Endodermal cell (in vitro differentiated cells): ENCODE measurements at regions not wholly inside any gene's neighbourhood (a gene's known extent, or its start where the extent isn't known, plus 50 kb on each side); places are given as distances from the start of the nearest gene placed in this dataset.

Source experiments
- DNase-seq: peaks from one replicate; pipeline ENCODE4 v3.0.0-alpha.2; 2017
- H3K27ac ChIP-seq: 2 replicates; pipeline ENCODE4 v1.5.1; 2013; ENCODE audit warnings: mild to moderate bottlenecking, low read depth, low read length, moderate library complexity
- H3K27me3 ChIP-seq: 2 replicates; pipeline ENCODE4 v1.6.1; 2013; ENCODE audit warnings: mild to moderate bottlenecking, low read length, moderate library complexity; ENCODE audit not compliant: insufficient read depth, control insufficient read depth, poor library complexity, severe bottlenecking
- H3K36me3 ChIP-seq: 2 replicates; pipeline ENCODE4 v1.7.0; 2013; ENCODE audit warnings: mild to moderate bottlenecking, low read length, moderate library complexity; ENCODE audit not compliant: control insufficient read depth, insufficient read depth
- H3K4me1 ChIP-seq: one replicate; pipeline ENCODE4 v1.7.0; 2013; ENCODE audit warnings: low read length; ENCODE audit not compliant: control insufficient read depth, insufficient read depth
- H3K4me3 ChIP-seq: 2 replicates; pipeline ENCODE4 v1.5.1; 2013; ENCODE audit warnings: mild to moderate bottlenecking, low read length, moderate library complexity
- H3K9ac ChIP-seq: 2 replicates; pipeline ENCODE4 v1.6.1; 2013; ENCODE audit warnings: mild to moderate bottlenecking, low read length, moderate library complexity; ENCODE audit not compliant: poor library complexity, severe bottlenecking; ENCODE audit errors: extremely low read depth
- H3K9me3 ChIP-seq: 2 replicates; pipeline ENCODE4 v1.6.1; 2013; ENCODE audit warnings: mild to moderate bottlenecking, low read length, moderate library complexity; ENCODE audit not compliant: control insufficient read depth
- H3K27ac Mint-ChIP-seq: 2 replicates; pipeline ENCODE4 v1.8.0; 2020; ENCODE audit warnings: mixed read lengths
- H3K27me3 Mint-ChIP-seq: 2 replicates; pipeline ENCODE4 v1.8.0; 2021; ENCODE audit warnings: mild to moderate bottlenecking, mixed read lengths; ENCODE audit not compliant: insufficient read depth
- H3K36me3 Mint-ChIP-seq: 2 replicates; pipeline ENCODE4 v1.8.0; 2020; ENCODE audit warnings: low read depth, mixed read lengths
- H3K4me1 Mint-ChIP-seq: 2 replicates; pipeline ENCODE4 v1.8.0; 2020; ENCODE audit warnings: mixed read lengths
- H3K4me3 Mint-ChIP-seq: 2 replicates; pipeline ENCODE4 v1.8.0; 2020; ENCODE audit warnings: mild to moderate bottlenecking, moderate library complexity, mixed read lengths
- H3K9me3 Mint-ChIP-seq: 2 replicates; pipeline ENCODE4 v1.8.0; 2020; ENCODE audit warnings: mild to moderate bottlenecking, mixed read lengths
- WGBS, 2 experiments: methylation state at CpG; one replicate each; pipeline versions ENCODE4 v1.1.5 to v1.1.7; 2013; ENCODE audit warnings: missing lambda C conversion rate in 2 of 2, mixed read lengths in 1 of 2; ENCODE audit not compliant: insufficient coverage in 1 of 2, insufficient read length in 1 of 2; 5-methylcytosine and 5-hydroxymethylcytosine counted together
- TF ChIP-seq, protein P1 (sequence below): fragments of 200-600 bp; sonication (generic); conservative IDR thresholded peaks from 2 replicates; pipeline ENCODE4 v1.5.0; 2021; ENCODE audit warnings: antibody characterized with exemption, mild to moderate bottlenecking

DNA sequence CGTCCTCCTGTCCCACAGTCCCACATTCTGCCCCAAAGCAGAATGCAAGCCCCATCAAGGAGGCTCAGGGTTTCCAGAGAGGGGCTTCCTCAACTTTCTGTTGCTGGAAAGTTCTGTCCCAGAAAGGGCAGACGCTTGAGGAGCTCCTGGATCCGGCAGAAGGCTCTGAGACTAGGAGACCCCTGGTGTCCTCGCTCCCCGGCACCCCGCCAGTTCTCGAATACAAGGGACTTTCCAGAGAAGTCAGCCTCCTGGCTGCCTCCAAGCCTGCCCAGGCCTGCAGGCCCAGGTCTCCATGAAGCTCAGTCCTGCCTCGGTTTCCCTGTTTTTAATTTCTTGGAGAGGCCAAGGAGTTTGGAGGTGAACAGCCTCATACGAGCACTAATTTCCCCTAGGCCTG, 150.4 kb downstream of the CEBPB start:
- no peak for DNase-seq
- Mint-ChIP-seq H3K4me1 (peaks cover 9% of the 10 kb centered on the region), H3K36me3 (no peaks in the 10 kb centered on the region), H3K4me3 (no peak overlapping the region), H3K27ac (no peak overlapping the region), H3K27me3 (no peaks in the 10 kb centered on the region), H3K9me3 (no peaks in the 10 kb centered on the region)
- Histone ChIP-seq H3K36me3 (no peaks in the 10 kb centered on the region), H3K9me3 (no peaks in the 10 kb centered on the region), H3K9ac (no peak overlapping the region), H3K27ac (no peak overlapping the region), H3K27me3 (no peaks in the 10 kb centered on the region), H3K4me3 (no peak overlapping the region), H3K4me1 (peaks cover 2% of the 10 kb centered on the region)
- TF ChIP-seq, protein P1, sequence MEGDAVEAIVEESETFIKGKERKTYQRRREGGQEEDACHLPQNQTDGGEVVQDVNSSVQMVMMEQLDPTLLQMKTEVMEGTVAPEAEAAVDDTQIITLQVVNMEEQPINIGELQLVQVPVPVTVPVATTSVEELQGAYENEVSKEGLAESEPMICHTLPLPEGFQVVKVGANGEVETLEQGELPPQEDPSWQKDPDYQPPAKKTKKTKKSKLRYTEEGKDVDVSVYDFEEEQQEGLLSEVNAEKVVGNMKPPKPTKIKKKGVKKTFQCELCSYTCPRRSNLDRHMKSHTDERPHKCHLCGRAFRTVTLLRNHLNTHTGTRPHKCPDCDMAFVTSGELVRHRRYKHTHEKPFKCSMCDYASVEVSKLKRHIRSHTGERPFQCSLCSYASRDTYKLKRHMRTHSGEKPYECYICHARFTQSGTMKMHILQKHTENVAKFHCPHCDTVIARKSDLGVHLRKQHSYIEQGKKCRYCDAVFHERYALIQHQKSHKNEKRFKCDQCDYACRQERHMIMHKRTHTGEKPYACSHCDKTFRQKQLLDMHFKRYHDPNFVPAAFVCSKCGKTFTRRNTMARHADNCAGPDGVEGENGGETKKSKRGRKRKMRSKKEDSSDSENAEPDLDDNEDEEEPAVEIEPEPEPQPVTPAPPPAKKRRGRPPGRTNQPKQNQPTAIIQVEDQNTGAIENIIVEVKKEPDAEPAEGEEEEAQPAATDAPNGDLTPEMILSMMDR: no peak
- WGBS, 2 experiments: 85 to 93% methylated on average over 4 to 9 of the region's 9 CpGs

DNA sequence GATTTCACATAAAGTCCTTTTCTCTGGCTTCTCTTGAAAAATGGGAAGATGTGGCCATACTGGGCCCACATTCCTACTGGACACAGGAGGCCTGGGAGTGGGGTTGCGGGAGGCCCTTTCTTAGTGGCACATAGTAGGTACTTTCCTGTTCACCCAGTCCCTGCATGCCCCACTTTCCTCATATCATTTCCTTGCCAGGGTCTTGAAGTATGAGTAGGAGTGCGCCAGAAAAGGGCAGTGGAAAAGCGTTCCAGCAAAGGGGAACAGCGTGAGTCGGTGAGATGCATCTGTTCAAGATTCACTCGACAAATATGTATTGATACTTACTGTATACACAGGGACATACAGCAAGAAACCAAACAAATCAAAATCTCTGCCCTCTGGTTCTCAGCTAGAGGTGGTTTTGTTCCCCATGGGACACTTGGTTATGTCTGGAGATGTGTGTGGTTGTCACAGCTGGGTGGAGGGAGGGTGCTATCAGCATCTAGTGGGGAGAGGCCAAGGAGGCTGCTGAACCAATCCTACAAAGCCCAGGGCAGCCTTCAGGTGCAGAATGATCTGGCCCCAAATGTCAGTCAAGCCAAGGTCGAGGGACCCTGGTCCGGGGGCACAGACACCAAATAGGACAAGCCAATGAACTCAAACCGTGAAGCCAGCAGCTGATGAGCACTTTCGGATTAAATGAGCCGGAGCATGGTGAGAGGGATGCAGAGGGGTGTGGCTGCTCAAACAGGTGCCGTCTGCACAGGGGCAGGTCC, 151.4 kb downstream of the CEBPB start:
- Mint-ChIP-seq H3K4me1 (peaks cover 9% of the 10 kb centered on the region), H3K27ac (no peak overlapping the region), H3K36me3 (no peaks in the 10 kb centered on the region), H3K27me3 (no peaks in the 10 kb centered on the region), H3K4me3 (no peak overlapping the region), H3K9me3 (no peaks in the 10 kb centered on the region)
- Histone ChIP-seq H3K4me3 (no peak overlapping the region), H3K9ac (no peak overlapping the region), H3K36me3 (no peaks in the 10 kb centered on the region), H3K4me1 (peaks cover 2% of the 10 kb centered on the region), H3K9me3 (no peaks in the 10 kb centered on the region), H3K27me3 (no peaks in the 10 kb centered on the region), H3K27ac (no peak overlapping the region)
- WGBS, 2 experiments: 88 to 89% methylated on average over 7 to 12 of the region's 12 CpGs
- DNase-seq: no peak
- TF ChIP-seq, protein P1: no peak

DNA sequence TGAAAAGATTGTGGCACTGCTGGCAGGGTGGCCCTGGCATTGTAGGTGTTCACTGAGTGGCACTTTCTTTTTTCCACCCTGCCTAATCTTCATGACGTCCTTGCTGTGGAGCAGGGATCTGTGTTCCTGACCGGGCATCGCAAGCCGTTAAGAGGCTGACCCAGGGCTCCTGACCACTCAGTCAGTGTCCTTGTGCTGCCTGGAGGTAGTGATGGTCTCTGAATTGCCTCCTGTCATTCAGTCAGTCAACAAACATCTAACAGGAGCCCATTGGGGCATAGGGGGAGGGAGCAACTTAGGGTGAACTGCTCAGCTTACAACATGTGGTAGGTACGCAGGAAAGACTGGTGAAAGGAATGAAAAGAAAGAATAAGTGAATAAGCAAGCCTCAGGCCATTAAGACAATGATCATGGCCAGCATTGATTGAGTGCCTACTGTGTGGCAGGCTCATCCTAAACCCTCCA, 152.0 kb downstream of the CEBPB start:
- no peak for DNase-seq
- WGBS, 2 experiments: 89 to 91% methylated on average over 2 to 5 of the region's 5 CpGs
- Histone ChIP-seq H3K4me3 (no peak overlapping the region), H3K27ac (no peak overlapping the region), H3K27me3 (no peaks in the 10 kb centered on the region), H3K4me1 (peaks cover 2% of the 10 kb centered on the region), H3K9ac (no peak overlapping the region), H3K36me3 (no peaks in the 10 kb centered on the region), H3K9me3 (no peaks in the 10 kb centered on the region)
- TF ChIP-seq, protein P1: no peak
- Mint-ChIP-seq H3K27me3 (no peaks in the 10 kb centered on the region), H3K27ac (no peak overlapping the region), H3K36me3 (no peaks in the 10 kb centered on the region), H3K9me3 (no peaks in the 10 kb centered on the region), H3K4me3 (no peak overlapping the region), H3K4me1 (peaks cover 9% of the 10 kb centered on the region)
